ENCODE measurements at regions not wholly inside any gene's neighbourhood (a gene's known extent, or its start where the extent isn't known, plus 50 kb on each side); places are given as distances from the start of the nearest gene placed in this dataset.
"Not testable (repeated sequence)": the region's sequence is repeated elsewhere in the genome, so short reads cannot be mapped to it uniquely, and the experiment has no call there.

DNA sequence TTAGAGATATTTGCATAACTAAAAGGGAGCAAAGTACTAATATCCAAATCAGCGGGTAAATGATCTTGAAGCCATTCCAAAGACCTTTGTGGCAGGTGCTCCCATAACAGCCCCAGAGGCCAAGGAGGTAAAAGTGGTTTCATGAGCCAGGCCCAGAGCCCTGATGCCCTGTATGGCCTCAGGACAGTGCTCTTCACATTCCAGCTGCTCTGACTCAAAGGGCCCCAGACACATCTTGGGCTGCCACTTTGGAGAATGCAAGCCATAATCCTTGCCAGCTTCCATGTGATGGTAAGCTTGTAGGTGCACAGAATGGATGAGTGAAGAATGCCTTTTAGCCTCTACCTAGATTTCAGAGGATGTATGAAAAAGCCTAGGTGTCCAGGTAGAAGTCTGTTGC, 933.4 kb downstream of the SLC16A7 start:
- Histone ChIP-seq H3K36me3 (ENCODE audit: insufficient read depth, low read length) (no peaks in the 10 kb centered on the region), H3K4me1 (ENCODE audit: control insufficient read depth, insufficient read depth, low read length) (no peaks in the 10 kb centered on the region)

GRCh38 chr12:60529723-60530122, 933.9 kb downstream of the SLC16A7 start:
- no peak overlapping the region for H3K9ac ChIP-seq (ENCODE audit: low read depth, low read length)
- no peak overlapping the region for H3K4me2 ChIP-seq (ENCODE audit: low read length)
- no peaks in the 10 kb centered on the region for H3K4me1 ChIP-seq (ENCODE audit: control insufficient read depth, insufficient read depth, low read length)
- H3K9me3 ChIP-seq (replicated peaks; ENCODE audit: low read length) = no peaks in the 10 kb centered on the region
- no peaks in the 10 kb centered on the region for H3K36me3 ChIP-seq (ENCODE audit: insufficient read depth, low read length)
- H3K4me3 ChIP-seq (ENCODE audit: low read length) = no peak overlapping the region
- no peaks in the 10 kb centered on the region for H3K27me3 ChIP-seq (ENCODE audit: control insufficient read depth, insufficient read depth, low read length)

More for the DNA sequence above, 933.4 kb downstream of the SLC16A7 start:
- H3K27me3 ChIP-seq (ENCODE audit: control insufficient read depth, insufficient read depth, low read length) = no peaks in the 10 kb centered on the region
- no peaks in the 10 kb centered on the region for H3K9me3 ChIP-seq (replicated peaks; ENCODE audit: low read length)
- no peak overlapping the region for H3K9ac ChIP-seq (ENCODE audit: low read depth, low read length)
- no peak overlapping the region for H3K4me2 ChIP-seq (ENCODE audit: low read length)
- no peak overlapping the region for H3K4me3 ChIP-seq (ENCODE audit: low read length)

DNA sequence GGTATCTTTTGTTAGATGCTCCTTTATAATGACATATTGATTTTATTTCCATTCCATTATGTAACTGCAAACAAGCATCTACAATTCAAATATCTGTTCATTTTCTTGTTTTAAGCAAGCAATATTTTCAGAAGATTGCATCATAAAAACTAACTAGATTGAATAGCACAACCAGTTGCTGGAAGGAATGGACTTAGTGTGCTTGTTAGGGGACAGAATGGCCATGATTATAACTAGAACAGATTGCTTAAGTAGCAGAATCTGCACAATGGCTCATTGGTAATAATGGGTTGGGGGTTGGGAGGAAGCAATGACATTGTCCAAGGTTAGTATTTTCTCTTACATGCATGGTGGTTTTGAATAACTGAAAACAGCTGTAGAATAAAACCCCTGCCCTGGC, 939.5 kb downstream of the SLC16A7 start:
- Histone ChIP-seq H3K4me1 (ENCODE audit: control insufficient read depth, insufficient read depth, low read length) (no peaks in the 10 kb centered on the region), H3K4me2 (ENCODE audit: low read length) (no peak overlapping the region), H3K36me3 (ENCODE audit: insufficient read depth, low read length) (no peaks in the 10 kb centered on the region), H3K27me3 (ENCODE audit: control insufficient read depth, insufficient read depth, low read length) (no peaks in the 10 kb centered on the region), H3K4me3 (ENCODE audit: low read length) (no peak overlapping the region), H3K9ac (ENCODE audit: low read depth, low read length) (no peak overlapping the region), H3K9me3 (replicated peaks; ENCODE audit: low read length) (no peaks in the 10 kb centered on the region)

GRCh38 chr12:60539592-60539991, 943.8 kb downstream of the SLC16A7 start:
- Histone ChIP-seq H3K4me2 (ENCODE audit: low read length) (no peak overlapping the region), H3K36me3 (ENCODE audit: insufficient read depth, low read length) (no peaks in the 10 kb centered on the region), H3K27me3 (ENCODE audit: control insufficient read depth, insufficient read depth, low read length) (no peaks in the 10 kb centered on the region), H3K4me3 (ENCODE audit: low read length) (no peak overlapping the region), H3K4me1 (ENCODE audit: control insufficient read depth, insufficient read depth, low read length) (no peaks in the 10 kb centered on the region), H3K9ac (ENCODE audit: low read depth, low read length) (no peak overlapping the region), H3K9me3 (replicated peaks; ENCODE audit: low read length) (no peaks in the 10 kb centered on the region)

GRCh38 chr12:60568914-60569313, 973.1 kb downstream of the SLC16A7 start:
- Histone ChIP-seq H3K4me2 (ENCODE audit: low read length) (no peak overlapping the region), H3K4me3 (ENCODE audit: low read length) (no peak overlapping the region), H3K27me3 (ENCODE audit: control insufficient read depth, insufficient read depth, low read length) (no peaks in the 10 kb centered on the region), H3K4me1 (ENCODE audit: control insufficient read depth, insufficient read depth, low read length) (no peaks in the 10 kb centered on the region), H3K36me3 (ENCODE audit: insufficient read depth, low read length) (no peaks in the 10 kb centered on the region), H3K9ac (ENCODE audit: low read depth, low read length) (no peak overlapping the region), H3K9me3 (replicated peaks; ENCODE audit: low read length) (peaks cover 2% of the 10 kb centered on the region)

- Histone ChIP-seq H3K9me3 (replicated peaks; ENCODE audit: low read length) (peaks cover 7% of the 10 kb centered on the region), H3K4me1 (ENCODE audit: control insufficient read depth, insufficient read depth, low read length) (no peaks in the 10 kb centered on the region), H3K4me2 (ENCODE audit: low read length) (no peak overlapping the region), H3K36me3 (ENCODE audit: insufficient read depth, low read length) (no peaks in the 10 kb centered on the region), H3K4me3 (ENCODE audit: low read length) (no peak overlapping the region), H3K27me3 (ENCODE audit: control insufficient read depth, insufficient read depth, low read length) (no peaks in the 10 kb centered on the region), H3K9ac (ENCODE audit: low read depth, low read length) (no peak overlapping the region)
Measured at GRCh38 chr12:60577607-60578006, 981.8 kb downstream of the SLC16A7 start.

DNA sequence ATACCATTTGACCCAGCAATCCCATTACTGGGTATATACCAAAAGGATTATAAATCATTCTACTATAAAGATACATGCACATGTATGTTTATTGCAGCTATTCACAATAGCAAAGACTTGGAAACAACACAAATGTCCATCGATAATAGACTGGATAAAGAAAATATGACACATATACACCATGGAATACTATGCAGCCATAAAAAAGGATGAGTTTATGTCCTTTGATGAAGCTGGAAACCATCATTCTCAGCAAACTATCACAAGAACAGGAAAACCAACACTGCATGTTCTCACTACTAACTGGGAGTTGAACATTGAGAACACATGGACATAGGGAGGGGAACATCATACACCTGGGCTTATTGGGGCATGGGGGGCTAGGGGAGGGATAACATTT, 991.8 kb downstream of the SLC16A7 start:
- not testable (repeated sequence) for H3K9ac ChIP-seq (ENCODE audit: low read depth, low read length); H3K27me3 ChIP-seq (ENCODE audit: control insufficient read depth, insufficient read depth, low read length); H3K4me2 ChIP-seq (ENCODE audit: low read length); H3K4me3 ChIP-seq (ENCODE audit: low read length); H3K9me3 ChIP-seq (replicated peaks; ENCODE audit: low read length); H3K4me1 ChIP-seq (ENCODE audit: control insufficient read depth, insufficient read depth, low read length); H3K36me3 ChIP-seq (ENCODE audit: insufficient read depth, low read length)

DNA sequence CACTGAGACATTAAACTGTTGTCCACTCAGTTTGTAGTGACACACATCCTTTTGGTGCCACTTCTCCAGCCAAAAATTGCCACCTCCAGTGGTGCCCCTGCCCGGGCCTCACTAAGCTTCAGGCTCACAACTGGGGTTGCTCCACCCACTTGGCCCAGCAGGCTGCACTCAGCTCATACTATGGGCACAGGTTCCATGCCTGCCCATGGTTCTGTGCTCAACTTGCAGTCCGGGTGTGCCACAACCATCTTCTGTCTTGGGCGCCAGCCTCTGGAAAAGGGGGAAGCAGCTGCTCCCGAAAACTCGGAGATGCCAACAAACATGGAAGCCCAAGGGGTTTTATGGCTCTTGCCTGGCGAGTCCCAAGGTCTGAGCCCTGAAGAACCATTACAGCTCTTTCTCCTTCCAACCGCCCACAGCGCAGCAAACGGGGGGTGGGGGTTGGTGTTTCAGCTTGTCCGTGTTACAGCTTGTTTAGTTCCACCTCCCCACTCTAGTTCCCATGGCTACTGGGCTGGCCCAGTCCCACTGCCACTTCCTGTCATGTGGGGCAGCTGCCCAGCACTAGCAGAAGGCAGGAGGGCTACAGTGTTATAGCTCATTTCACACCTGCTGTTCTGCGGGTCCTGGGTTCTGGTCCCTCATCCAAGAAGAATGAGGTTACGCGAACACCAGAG, 998.3 kb downstream of the SLC16A7 start:
- H3K27me3 ChIP-seq (ENCODE audit: control insufficient read depth, insufficient read depth, low read length) = no peaks in the 10 kb centered on the region
- H3K4me3 ChIP-seq (ENCODE audit: low read length) = no peak overlapping the region
- no peak overlapping the region for H3K4me2 ChIP-seq (ENCODE audit: low read length)
- H3K4me1 ChIP-seq (ENCODE audit: control insufficient read depth, insufficient read depth, low read length) = no peaks in the 10 kb centered on the region
- no peak overlapping the region for H3K9ac ChIP-seq (ENCODE audit: low read depth, low read length)
- H3K36me3 ChIP-seq (ENCODE audit: insufficient read depth, low read length) = no peaks in the 10 kb centered on the region
- H3K9me3 ChIP-seq (replicated peaks; ENCODE audit: low read length) = no peaks in the 10 kb centered on the region

GRCh38 chr12:60602601-60603000, 1006.8 kb downstream of the SLC16A7 start:
- Histone ChIP-seq H3K4me1 (ENCODE audit: control insufficient read depth, insufficient read depth, low read length) (no peaks in the 10 kb centered on the region), H3K4me3 (ENCODE audit: low read length) (no peak overlapping the region), H3K36me3 (ENCODE audit: insufficient read depth, low read length) (no peaks in the 10 kb centered on the region), H3K9me3 (replicated peaks; ENCODE audit: low read length) (peaks cover 1% of the 10 kb centered on the region), H3K27me3 (ENCODE audit: control insufficient read depth, insufficient read depth, low read length) (no peaks in the 10 kb centered on the region), H3K9ac (ENCODE audit: low read depth, low read length) (no peak overlapping the region), H3K4me2 (ENCODE audit: low read length) (no peak overlapping the region)

GRCh38 chr12:60603475-60603874, 1007.6 kb downstream of the SLC16A7 start:
- not testable (repeated sequence) for H3K27me3 ChIP-seq (ENCODE audit: control insufficient read depth, insufficient read depth, low read length); H3K4me1 ChIP-seq (ENCODE audit: control insufficient read depth, insufficient read depth, low read length); H3K9me3 ChIP-seq (replicated peaks; ENCODE audit: low read length); H3K36me3 ChIP-seq (ENCODE audit: insufficient read depth, low read length); H3K4me3 ChIP-seq (ENCODE audit: low read length); H3K4me2 ChIP-seq (ENCODE audit: low read length); H3K9ac ChIP-seq (ENCODE audit: low read depth, low read length)

GRCh38 chr12:60616400-60616799, 1020.6 kb downstream of the SLC16A7 start:
- Histone ChIP-seq H3K9ac (ENCODE audit: low read depth, low read length) (no peak overlapping the region), H3K36me3 (ENCODE audit: insufficient read depth, low read length) (no peaks in the 10 kb centered on the region), H3K4me1 (ENCODE audit: control insufficient read depth, insufficient read depth, low read length) (no peaks in the 10 kb centered on the region), H3K4me2 (ENCODE audit: low read length) (no peak overlapping the region), H3K4me3 (ENCODE audit: low read length) (no peak overlapping the region), H3K27me3 (ENCODE audit: control insufficient read depth, insufficient read depth, low read length) (no peaks in the 10 kb centered on the region), H3K9me3 (replicated peaks; ENCODE audit: low read length) (peaks cover 12% of the 10 kb centered on the region)

DNA sequence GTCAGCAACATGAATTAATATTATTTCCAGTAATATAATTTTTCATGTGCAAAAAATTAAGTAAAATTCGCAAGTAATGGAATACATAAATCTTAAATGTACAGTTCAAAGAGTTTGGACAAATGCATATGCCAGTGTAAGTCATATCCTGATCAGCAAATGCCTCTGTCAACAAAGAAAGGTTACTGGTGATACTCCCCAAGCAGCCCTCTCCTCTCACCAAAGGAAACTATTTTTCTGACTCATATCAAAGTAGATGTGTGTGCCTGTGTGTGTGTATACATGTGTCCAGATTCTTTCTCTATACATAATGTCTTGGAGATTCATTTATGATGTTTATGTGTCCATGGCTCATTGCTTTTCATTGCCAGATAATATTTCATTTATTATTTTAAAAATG, 1035.0 kb downstream of the SLC16A7 start:
- Histone ChIP-seq H3K27me3 (ENCODE audit: control insufficient read depth, insufficient read depth, low read length) (no peaks in the 10 kb centered on the region), H3K4me1 (ENCODE audit: control insufficient read depth, insufficient read depth, low read length) (no peaks in the 10 kb centered on the region), H3K4me3 (ENCODE audit: low read length) (no peak overlapping the region), H3K9me3 (replicated peaks; ENCODE audit: low read length) (peaks cover 4% of the 10 kb centered on the region), H3K9ac (ENCODE audit: low read depth, low read length) (no peak overlapping the region), H3K36me3 (ENCODE audit: insufficient read depth, low read length) (no peaks in the 10 kb centered on the region), H3K4me2 (ENCODE audit: low read length) (no peak overlapping the region)
